MM.1S (cell line): ENCODE measurements at regions not wholly inside any gene's neighbourhood (a gene's known extent, or its start where the extent isn't known, plus 50 kb on each side); places are given as distances from the start of the nearest gene placed in this dataset.

Experiments
- DNase-seq: peaks from one replicate; pipeline ENCODE4 v3.0.0-alpha.2; 2015
- H2AFZ ChIP-seq: fragments of 300-600 bp; sonication (generic); 2 replicates; pipeline ENCODE4 v1.6.0; 2016; ENCODE audit warnings: antibody characterized with exemption, low read length
- H3F3A ChIP-seq: fragments of 300-600 bp; sonication (generic); 2 replicates; pipeline ENCODE4 v1.6.1; 2016; ENCODE audit warnings: mild to moderate bottlenecking, antibody characterized with exemption, low read length, moderate library complexity, mixed read lengths; ENCODE audit not compliant: insufficient read depth
- H3K27ac ChIP-seq: fragments of 300-600 bp; sonication (generic); 2 replicates; pipeline ENCODE4 v1.5.1; 2016; ENCODE audit warnings: mild to moderate bottlenecking, low read length
- H3K27me3 ChIP-seq: fragments of 300-600 bp; sonication (generic); replicated peaks from 2 replicates; pipeline ENCODE4 v1.6.0; 2016; ENCODE audit warnings: low read length; ENCODE audit not compliant: insufficient read depth
- H3K36me3 ChIP-seq: fragments of 300-600 bp; sonication (generic); replicated peaks from 2 replicates; pipeline ENCODE4 v1.6.1; 2016; ENCODE audit warnings: mild to moderate bottlenecking, low read length, mixed read lengths; ENCODE audit not compliant: insufficient read depth
- H3K4me1 ChIP-seq: fragments of 300-600 bp; sonication (generic); 2 replicates; pipeline ENCODE4 v1.6.1; 2016; ENCODE audit warnings: low read length, mixed read lengths
- H3K4me2 ChIP-seq: fragments of 300-600 bp; sonication (generic); 2 replicates; pipeline ENCODE4 v1.6.0; 2016; ENCODE audit warnings: low read depth, low read length
- H3K4me3 ChIP-seq: fragments of 300-600 bp; sonication (generic); 2 replicates; pipeline ENCODE4 v1.5.1; 2016; ENCODE audit warnings: low read length, mixed read lengths
- H3K79me2 ChIP-seq: fragments of 300-600 bp; sonication (generic); 2 replicates; pipeline ENCODE4 v1.6.1; 2016; ENCODE audit warnings: mixed run types, low read length, mixed read lengths
- H3K9ac ChIP-seq: fragments of 300-600 bp; sonication (generic); 2 replicates; pipeline ENCODE4 v1.6.1; 2016; ENCODE audit warnings: low read length, mixed read lengths
- H3K9me2 ChIP-seq: fragments of 300-600 bp; sonication (generic); replicated peaks from 2 replicates; pipeline ENCODE4 v1.6.1; 2016; ENCODE audit warnings: mild to moderate bottlenecking, low read length, mixed read lengths; ENCODE audit not compliant: insufficient read depth
- H3K9me3 ChIP-seq: fragments of 300-600 bp; sonication (generic); replicated peaks from 2 replicates; pipeline ENCODE4 v1.6.1; 2016; ENCODE audit warnings: mild to moderate bottlenecking, low read length, mixed read lengths; ENCODE audit not compliant: insufficient read depth
- H4K20me1 ChIP-seq: fragments of 300-600 bp; sonication (generic); 2 replicates; pipeline ENCODE4 v1.6.1; 2016; ENCODE audit warnings: mild to moderate bottlenecking, low read length, moderate library complexity, mixed read lengths; ENCODE audit not compliant: insufficient read depth
- EZH2 ChIP-seq: fragments of 300-600 bp; sonication (generic); optimal IDR thresholded peaks from 2 replicates; pipeline ENCODE3; 2017; ENCODE audit warnings: low read depth, mild to moderate bottlenecking, antibody characterized with exemption, low read length, mixed read lengths
- EZH2phosphoT487 ChIP-seq: fragments of 300-600 bp; sonication (generic); IDR thresholded peaks from 2 replicates; pipeline ENCODE4 v1.6.1; 2018; ENCODE audit warnings: antibody characterized with exemption, low read length
- TF ChIP-seq, protein P1 (sequence below): fragments of 300-600 bp; sonication (generic); IDR thresholded peaks from 2 replicates; pipeline ENCODE4 v1.5.1; 2016; ENCODE audit warnings: antibody characterized with exemption, low read length, mixed read lengths

DNA sequence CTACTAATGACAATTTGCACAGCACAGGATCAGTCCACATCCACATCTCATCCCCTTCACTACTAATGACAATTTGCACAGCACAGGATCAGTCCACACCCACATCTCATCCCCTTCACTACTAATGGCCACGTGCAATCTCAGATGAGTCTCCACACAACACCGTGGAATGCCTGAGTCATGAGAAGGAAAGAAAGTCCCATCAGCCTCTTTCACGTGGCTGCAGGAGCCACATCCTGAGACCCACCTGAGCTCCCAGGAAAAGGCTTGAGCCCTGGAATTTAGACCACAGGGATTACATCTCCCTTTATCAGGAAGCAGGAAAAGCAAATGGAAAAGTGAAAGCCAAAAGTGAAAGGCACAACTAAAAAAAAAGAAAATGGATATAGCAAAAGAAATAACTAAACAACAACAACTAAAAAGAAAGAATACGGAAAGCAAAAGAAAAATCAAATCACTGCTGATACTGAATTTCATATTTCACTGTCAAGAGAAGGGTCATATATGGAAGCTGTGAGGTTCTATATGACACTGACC is 1300.5 kb downstream of the TMEM121 start:
- TF ChIP-seq, protein P1, sequence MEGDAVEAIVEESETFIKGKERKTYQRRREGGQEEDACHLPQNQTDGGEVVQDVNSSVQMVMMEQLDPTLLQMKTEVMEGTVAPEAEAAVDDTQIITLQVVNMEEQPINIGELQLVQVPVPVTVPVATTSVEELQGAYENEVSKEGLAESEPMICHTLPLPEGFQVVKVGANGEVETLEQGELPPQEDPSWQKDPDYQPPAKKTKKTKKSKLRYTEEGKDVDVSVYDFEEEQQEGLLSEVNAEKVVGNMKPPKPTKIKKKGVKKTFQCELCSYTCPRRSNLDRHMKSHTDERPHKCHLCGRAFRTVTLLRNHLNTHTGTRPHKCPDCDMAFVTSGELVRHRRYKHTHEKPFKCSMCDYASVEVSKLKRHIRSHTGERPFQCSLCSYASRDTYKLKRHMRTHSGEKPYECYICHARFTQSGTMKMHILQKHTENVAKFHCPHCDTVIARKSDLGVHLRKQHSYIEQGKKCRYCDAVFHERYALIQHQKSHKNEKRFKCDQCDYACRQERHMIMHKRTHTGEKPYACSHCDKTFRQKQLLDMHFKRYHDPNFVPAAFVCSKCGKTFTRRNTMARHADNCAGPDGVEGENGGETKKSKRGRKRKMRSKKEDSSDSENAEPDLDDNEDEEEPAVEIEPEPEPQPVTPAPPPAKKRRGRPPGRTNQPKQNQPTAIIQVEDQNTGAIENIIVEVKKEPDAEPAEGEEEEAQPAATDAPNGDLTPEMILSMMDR, result no peak
- TF ChIP-seq EZH2phosphoT487 (no peak), EZH2 (no peak)
- no peak overlapping the region for H2AFZ ChIP-seq
- no peaks in the 10 kb centered on the region for H3K9me2 ChIP-seq
- no peak for DNase-seq
- H3K27me3 ChIP-seq, result no peaks in the 10 kb centered on the region
- no peak overlapping the region for H3K27ac ChIP-seq
- no peak overlapping the region for H3K4me2 ChIP-seq
- H3K4me1 ChIP-seq, result no peaks in the 10 kb centered on the region
- H3K9ac ChIP-seq, result no peak overlapping the region
- no peak overlapping the region for H3K4me3 ChIP-seq
- no peaks in the 10 kb centered on the region for H3K79me2 ChIP-seq
- no peaks in the 10 kb centered on the region for H4K20me1 ChIP-seq
- no peaks in the 10 kb centered on the region for H3K9me3 ChIP-seq
- 0 out of 2 replicates have a peak, but pooled peaks cover 3% of the 10 kb centered on the region for H3F3A ChIP-seq
- no peaks in the 10 kb centered on the region for H3K36me3 ChIP-seq

DNA sequence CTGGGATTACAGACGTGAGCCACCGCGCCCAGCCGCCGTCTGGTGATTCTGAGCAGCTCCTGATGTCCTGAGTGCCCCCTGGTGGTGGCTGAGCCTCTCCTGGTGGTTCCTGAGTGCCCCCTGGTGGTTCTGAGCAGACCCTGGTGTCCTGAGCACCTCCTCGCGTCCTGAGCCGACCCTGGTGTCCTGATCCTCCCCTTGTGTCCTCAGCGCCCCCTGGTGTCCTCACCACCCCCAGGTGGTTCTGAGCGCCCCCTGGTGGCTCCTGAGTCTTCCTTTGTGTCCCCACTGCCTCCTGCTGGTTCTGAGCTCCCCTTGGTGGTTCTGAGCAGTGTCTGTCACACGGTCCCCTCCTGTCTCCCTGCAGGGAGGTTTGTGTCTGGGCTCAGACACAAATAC is 1304.9 kb downstream of the TMEM121 start:
- no peak overlapping the region for H3K9ac ChIP-seq
- peak; percentile 93 for DNase-seq
- H3F3A ChIP-seq, result 0 out of 2 replicates have a peak, but pooled peaks cover 3% of the 10 kb centered on the region
- no peak overlapping the region for H3K27ac ChIP-seq
- no peak overlapping the region for H3K4me3 ChIP-seq
- peaks cover 19% of the 10 kb centered on the region for H3K27me3 ChIP-seq
- no peak overlapping the region for H3K4me2 ChIP-seq
- H3K4me1 ChIP-seq, result no peaks in the 10 kb centered on the region
- H3K9me3 ChIP-seq, result no peaks in the 10 kb centered on the region
- H4K20me1 ChIP-seq, result no peaks in the 10 kb centered on the region
- TF ChIP-seq EZH2, result no peak
- TF ChIP-seq, protein P1, result peak; percentile 96
- no peaks in the 10 kb centered on the region for H3K9me2 ChIP-seq
- H2AFZ ChIP-seq, result no peak overlapping the region
- H3K79me2 ChIP-seq, result no peaks in the 10 kb centered on the region
- no peaks in the 10 kb centered on the region for H3K36me3 ChIP-seq

DNA sequence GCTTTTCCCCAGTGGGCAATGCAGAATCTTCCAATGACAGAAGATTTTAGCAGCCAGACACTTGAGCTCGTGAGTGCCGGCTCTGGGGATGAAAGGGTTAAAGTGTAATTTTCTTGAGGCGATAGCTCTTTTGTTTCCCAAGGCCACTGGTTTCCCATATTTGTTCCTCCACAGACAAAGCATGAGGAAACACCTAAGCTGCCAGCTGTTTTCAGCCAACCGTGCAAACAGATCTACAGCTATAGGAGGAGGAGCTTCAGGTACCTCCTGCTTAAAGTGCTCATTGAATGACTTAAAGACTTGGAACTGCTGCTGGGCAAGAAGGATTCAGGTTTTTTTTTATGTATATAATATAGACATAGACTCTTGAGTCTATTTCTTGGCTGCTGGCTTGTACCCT is 1311.5 kb downstream of the TMEM121 start:
- H3K27ac ChIP-seq, result no peak overlapping the region
- no peaks in the 10 kb centered on the region for H3K4me1 ChIP-seq
- H3K9ac ChIP-seq, result no peak overlapping the region
- no peaks in the 10 kb centered on the region for H3K36me3 ChIP-seq
- no peaks in the 10 kb centered on the region for H3K9me2 ChIP-seq
- no peaks in the 10 kb centered on the region for H3F3A ChIP-seq
- H3K27me3 ChIP-seq, result peaks cover 82% of the 10 kb centered on the region
- TF ChIP-seq EZH2 (no peak), EZH2phosphoT487 (no peak)
- TF ChIP-seq, protein P1, result no peak
- no peaks in the 10 kb centered on the region for H3K9me3 ChIP-seq
- H3K4me3 ChIP-seq, result no peak overlapping the region
- H4K20me1 ChIP-seq, result no peaks in the 10 kb centered on the region
- H2AFZ ChIP-seq, result no peak overlapping the region
- H3K79me2 ChIP-seq, result no peaks in the 10 kb centered on the region
- no peak overlapping the region for H3K4me2 ChIP-seq
- no peak for DNase-seq
